ENCODE measurements at regions not wholly inside any gene's neighbourhood (a gene's known extent, or its start where the extent isn't known, plus 50 kb on each side); places are given as distances from the start of the nearest gene placed in this dataset.

- no peak for FAIRE-seq
- H4K20me1 ChIP-seq (replicated peaks in 1 of 2; ENCODE audit: control insufficient read depth in 1 of 2, insufficient read depth in 2 of 2, low read length in 2 of 2) = peaks cover 7 to 16% of the 10 kb centered on the region in 2 experiments
- no peak overlapping the region for H3K27ac ChIP-seq (ENCODE audit: low read depth, low read length)
- TF ChIP-seq EZH2 (IDR thresholded peaks at IDR 0.05; ENCODE audit: low read depth, low read length, severe bottlenecking) (no peak), E2F6 (IDR thresholded peaks at IDR 0.05) (no peak), SIN3A (conservative IDR thresholded peaks at IDR 0.05 in 1 of 2, IDR thresholded peaks at IDR 0.05 in 1 of 2; ENCODE audit: low read depth in 1 of 2, low read length in 2 of 2) (no peak), RXRA (IDR thresholded peaks at IDR 0.05; ENCODE audit: insufficient read depth, low read depth, low read length) (no peak), KDM4A (IDR thresholded peaks at IDR 0.05; ENCODE audit: low read depth, low read length, severe bottlenecking) (no peak), POLR2AphosphoS5 (IDR thresholded peaks at IDR 0.05; ENCODE audit: low read depth, low read length) (no peak), EP300 (IDR thresholded peaks at IDR 0.05; ENCODE audit: borderline replicate concordance in 1 of 2, low read depth in 2 of 2, low read length in 2 of 2) (no peak), EGR1 (IDR thresholded peaks at IDR 0.05; ENCODE audit: borderline replicate concordance, low read depth, low read length) (no peak), RFX5 (IDR thresholded peaks at IDR 0.05; ENCODE audit: borderline replicate concordance, low read depth, low read length) (no peak), CEBPB (IDR thresholded peaks at IDR 0.05; ENCODE audit: low read depth, low read length) (no peak), FOSL1 (IDR thresholded peaks at IDR 0.05; ENCODE audit: insufficient read depth, low read depth, low read length) (no peak), TAF7 (optimal IDR thresholded peaks at IDR 0.05; ENCODE audit: borderline replicate concordance, low read depth, low read length) (no peak), TCF12 (IDR thresholded peaks at IDR 0.05; ENCODE audit: low read depth, low read length) (no peak)
Measured at GRCh38 chr22:25366876-25367466, 147.5 kb downstream of the CRYBB2 start.

More at GRCh38 chr22:25366876-25367466, 147.5 kb downstream of the CRYBB2 start:
- Histone ChIP-seq H3K9ac (replicated peaks in 1 of 4; ENCODE audit: extremely low read depth in 1 of 4, low read depth in 3 of 4, low read length in 3 of 4) (no peak overlapping the region), H2AFZ (ENCODE audit: low read length) (no peak overlapping the region), H4K5ac (ENCODE audit: insufficient read length, low read depth, low read length) (no peak overlapping the region), H2BK20ac (ENCODE audit: low read length) (no peak overlapping the region), H3K23me2 (ENCODE audit: low read depth, low read length) (no peaks in the 10 kb centered on the region), H3K9me3 (ENCODE audit: insufficient read depth in 2 of 2, low read depth in 1 of 2, low read length in 1 of 2) (no peaks in the 10 kb centered on the region), H3K4me3 (ENCODE audit: extremely low read depth in 1 of 4, insufficient read depth in 2 of 4, low read depth in 3 of 4, low read length in 4 of 4) (no peak overlapping the region), H2BK12ac (ENCODE audit: low read depth, low read length) (no peak overlapping the region), H3K18ac (ENCODE audit: extremely low read depth, low read length) (no peak overlapping the region), H3K4ac (replicated peaks; ENCODE audit: insufficient read length, low read depth, low read length) (no peak overlapping the region), H3K27me3 (replicated peaks in 1 of 4; ENCODE audit: control insufficient read depth in 3 of 4, extremely low read depth in 1 of 4, insufficient read depth in 3 of 4, low read length in 3 of 4) (no peaks in the 10 kb centered on the region), H3K4me2 (ENCODE audit: insufficient read depth in 1 of 2, low read depth in 2 of 2, low read length in 2 of 2) (no peak overlapping the region), H2BK120ac (replicated peaks; ENCODE audit: low read depth, low read length) (no peak overlapping the region), H3K4me1 (replicated peaks in 1 of 4; ENCODE audit: control insufficient read depth in 3 of 4, insufficient read depth in 4 of 4, low read length in 3 of 4) (peaks cover 0 to 4% (median 0%) of the 10 kb centered on the region in 4 experiments; a peak in 2 of 7 replicates), H3K14ac (ENCODE audit: insufficient read length) (no peak overlapping the region), H3K23ac (ENCODE audit: insufficient read length) (no peak overlapping the region), H2AK5ac (ENCODE audit: low read depth, low read length) (no peak overlapping the region), H3K36me3 (ENCODE audit: control insufficient read depth in 2 of 4, insufficient read depth in 4 of 4, low read length in 3 of 4) (no peaks in the 10 kb centered on the region; a peak in 2 of 8 replicates), H2BK15ac (ENCODE audit: low read length) (no peak overlapping the region), H3K79me2 (ENCODE audit: control insufficient read depth in 1 of 2, insufficient read depth in 2 of 2, low read length in 2 of 2) (peaks cover 0 to 4% of the 10 kb centered on the region in 2 experiments; a peak in 1 of 4 replicates), H4K91ac (replicated peaks; ENCODE audit: insufficient read length, low read length) (no peak overlapping the region), H3K56ac (replicated peaks; ENCODE audit: insufficient read length, low read depth, low read length) (no peak overlapping the region), H2BK5ac (ENCODE audit: low read depth, low read length) (no peak overlapping the region), H3K79me1 (ENCODE audit: low read depth, low read length) (peaks cover 13% of the 10 kb centered on the region; the same call in 1 of the 2 replicates), H4K8ac (ENCODE audit: extremely low read depth, insufficient read depth, low read length) (no peak overlapping the region)
- WGBS, 2 experiments (ENCODE audit: extremely low coverage in 1 of 2, insufficient coverage in 1 of 2, insufficient read length in 1 of 2, insufficient replicate concordance in 2 of 2, low coverage in 1 of 2, low lambda C conversion rate in 2 of 2, missing lambda C conversion rate in 1 of 2) = 88% methylated on average over 19 of the region's 20 CpGs; no CpG with 5 or more reads in 1 of the 2 experiments
- no peak for DNase-seq (ENCODE audit: low read depth in 1 of 2, low spot score in 2 of 2)
- ChIA-PET CTCF (ENCODE audit: partially characterized antibody) (interaction anchor here (1.0 to 1.8 kb wide), 7 partner anchors 11 to 60 kb away, joined by 3 to 9 read pairs (median 3); no protein-coding TSS in a partner anchor), POLR2A (ENCODE audit: partially characterized antibody) (no interaction called here)

Measured in H1 (cell line).